GM21515 (cell line): ENCODE measurements at regions not wholly inside any gene's neighbourhood (a gene's known extent, or its start where the extent isn't known, plus 50 kb on each side); places are given as distances from the start of the nearest gene placed in this dataset.
"Not testable (repeated sequence)": the region's sequence is repeated elsewhere in the genome, so short reads cannot be mapped to it uniquely, and the experiment has no call there.

Experiments used
- ATAC-seq: cut with Tn5 transposase; IDR thresholded peaks from one replicate; pipeline ENCODE4 v1.9.1; 2021; ENCODE audit not compliant: unreplicated experiment

DNA sequence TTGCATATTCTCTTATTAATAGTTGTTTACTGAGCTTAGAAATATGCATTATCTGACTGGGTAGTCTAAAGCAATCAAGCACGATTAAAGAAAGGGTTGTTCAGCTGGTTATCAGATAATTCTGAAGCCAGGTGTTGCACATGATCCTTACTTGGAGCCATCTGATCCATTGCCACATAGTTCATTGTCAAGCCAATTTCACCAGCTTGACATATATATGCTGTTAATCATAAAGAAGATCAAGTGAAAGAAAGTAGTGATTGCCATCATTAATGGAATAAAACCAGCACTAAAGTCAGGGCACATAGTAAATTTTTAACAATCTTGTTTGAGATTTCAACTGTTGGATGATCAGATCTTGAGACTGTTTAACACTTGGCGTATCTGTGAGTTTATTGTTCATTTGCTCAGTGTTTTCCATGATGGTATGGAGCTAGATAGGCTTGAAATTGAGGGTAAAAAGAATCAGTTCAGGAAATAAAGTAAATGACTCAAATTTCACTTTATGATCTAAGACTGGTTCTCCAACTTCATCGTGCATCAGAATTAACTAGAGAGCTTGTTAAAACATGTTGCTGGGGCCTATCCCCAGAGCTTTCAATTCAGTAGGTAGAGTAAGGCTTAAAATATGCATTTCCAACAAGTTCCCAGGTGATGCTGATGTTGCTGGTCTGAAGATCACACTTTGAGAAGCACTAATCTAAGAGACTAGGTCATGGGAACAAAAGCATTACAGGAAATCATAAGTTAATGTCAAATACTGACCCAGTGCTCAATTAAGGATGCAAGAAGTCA is 539.6 kb downstream of the SATB2 start:
- no peak for ATAC-seq

DNA sequence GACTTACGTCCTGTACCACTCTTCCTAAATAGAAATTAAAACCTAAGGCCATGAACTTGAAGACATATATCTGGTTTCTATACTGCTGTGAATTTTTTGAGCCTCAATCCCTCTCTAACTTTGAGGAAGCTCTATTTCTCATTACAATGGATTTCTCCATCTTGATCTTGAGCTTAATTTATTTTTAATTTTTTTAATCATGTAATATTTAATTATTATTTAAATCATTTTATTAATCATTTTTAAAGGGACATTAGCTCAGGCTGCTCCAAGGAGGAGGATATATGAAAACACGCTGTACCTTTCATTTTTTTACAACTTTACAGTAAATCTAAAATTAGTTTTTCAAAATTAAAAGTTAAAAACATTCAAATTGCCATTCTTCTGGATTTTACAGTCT is 540.5 kb downstream of the SATB2 start:
- no peak for ATAC-seq

GRCh38 chr2:198916548-198917080 is 541.1 kb downstream of the SATB2 start:
- no peak for ATAC-seq

GRCh38 chr2:198913394-198914152 is 544.2 kb downstream of the SATB2 start:
- ATAC-seq: peak; percentile 98

GRCh38 chr2:198909525-198910267 is 548.0 kb downstream of the SATB2 start:
- no peak for ATAC-seq

DNA sequence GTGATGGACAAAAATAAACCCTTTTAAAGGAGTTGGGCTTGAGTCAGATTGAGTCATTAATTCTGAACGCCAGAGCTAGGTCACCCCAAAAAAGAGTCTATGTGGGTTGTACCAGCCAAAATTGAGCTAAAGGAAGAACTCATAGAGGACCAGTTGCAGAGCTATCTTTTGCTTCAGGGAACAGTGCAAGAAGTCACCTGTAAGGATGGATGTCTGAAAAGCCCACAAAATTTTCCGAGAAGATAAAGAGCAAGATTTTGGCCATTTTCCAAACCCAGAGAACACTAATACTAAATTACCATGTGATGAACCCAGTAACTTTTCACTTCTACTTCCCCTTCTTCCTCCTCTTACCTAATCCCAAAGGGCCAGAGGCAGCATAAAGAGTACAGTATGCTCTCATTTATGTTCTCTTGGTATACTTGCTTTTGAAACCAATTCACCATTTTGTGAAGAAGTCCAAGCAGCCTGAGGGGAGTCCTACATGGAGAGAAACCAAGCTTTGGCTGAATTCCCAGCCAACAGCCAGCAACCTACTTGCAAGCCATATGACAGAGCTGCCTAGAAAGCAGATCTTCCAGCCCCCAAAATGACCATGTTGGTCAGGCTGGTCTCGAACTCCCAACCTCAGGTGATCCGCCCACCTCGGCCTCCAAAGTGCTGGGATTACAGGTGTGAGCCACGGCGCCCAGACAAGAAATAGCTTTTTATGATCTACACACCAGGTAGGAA is 551.7 kb downstream of the SATB2 start:
- ATAC-seq: peak; percentile 58

DNA sequence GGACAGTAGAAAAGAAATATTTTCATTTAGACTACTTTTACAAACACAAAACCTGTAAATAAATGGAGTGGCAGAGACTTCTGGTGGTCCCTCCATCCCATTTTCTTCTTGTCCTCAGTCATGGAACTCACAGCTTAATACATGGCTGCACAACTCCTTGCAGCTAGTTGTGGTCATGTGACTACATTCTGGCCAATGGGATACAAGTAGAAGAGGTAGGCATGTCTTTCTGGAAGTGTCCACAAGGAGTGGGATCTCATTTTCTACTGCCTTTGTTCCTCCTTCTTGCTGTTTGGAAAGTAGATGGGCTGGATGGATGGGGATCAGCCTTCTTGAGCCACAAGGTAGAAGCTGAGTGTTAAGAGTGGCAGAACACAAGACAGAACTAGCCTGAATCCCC is 555.8 kb downstream of the SATB2 start:
- no peak for ATAC-seq

DNA sequence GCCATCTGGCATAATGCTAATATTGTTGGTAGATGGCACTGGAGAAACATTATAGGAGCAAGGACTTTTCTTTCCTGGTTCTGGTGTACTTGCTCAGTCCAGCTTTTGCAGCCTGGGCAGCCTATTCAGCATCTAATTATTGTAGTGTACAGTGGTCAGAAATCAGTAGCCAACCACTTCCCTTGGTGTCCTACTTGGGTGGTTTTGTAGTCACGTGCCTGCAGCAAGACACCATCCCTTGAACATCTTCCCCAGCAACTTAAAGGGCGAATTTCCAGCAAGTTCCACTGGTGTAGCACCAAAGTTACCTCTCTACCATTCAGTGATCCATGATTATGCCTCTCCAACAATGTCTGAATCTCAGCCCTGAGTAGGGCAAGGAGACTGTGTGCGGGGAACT is 557.6 kb downstream of the SATB2 start:
- no peak for ATAC-seq

DNA sequence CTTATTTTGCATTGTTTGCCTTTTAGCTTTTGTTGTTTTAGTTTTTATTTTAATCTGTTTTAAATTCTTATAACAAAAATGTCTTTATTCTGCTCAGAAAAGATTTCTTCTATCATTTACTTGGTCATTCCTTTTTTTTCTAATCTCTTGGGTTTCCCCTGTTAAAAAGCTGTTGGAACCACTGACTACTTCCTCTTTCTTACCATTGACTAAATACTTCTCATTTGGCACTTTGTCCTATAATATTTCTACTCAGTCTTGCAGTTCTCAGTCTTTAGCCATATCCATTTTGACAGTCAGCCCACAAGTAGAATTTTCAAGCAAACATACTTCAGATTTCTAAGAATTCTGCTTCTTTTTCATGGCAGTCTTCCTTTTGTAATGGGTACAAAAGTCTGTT is 567.2 kb downstream of the SATB2 start:
- ATAC-seq: no peak

DNA sequence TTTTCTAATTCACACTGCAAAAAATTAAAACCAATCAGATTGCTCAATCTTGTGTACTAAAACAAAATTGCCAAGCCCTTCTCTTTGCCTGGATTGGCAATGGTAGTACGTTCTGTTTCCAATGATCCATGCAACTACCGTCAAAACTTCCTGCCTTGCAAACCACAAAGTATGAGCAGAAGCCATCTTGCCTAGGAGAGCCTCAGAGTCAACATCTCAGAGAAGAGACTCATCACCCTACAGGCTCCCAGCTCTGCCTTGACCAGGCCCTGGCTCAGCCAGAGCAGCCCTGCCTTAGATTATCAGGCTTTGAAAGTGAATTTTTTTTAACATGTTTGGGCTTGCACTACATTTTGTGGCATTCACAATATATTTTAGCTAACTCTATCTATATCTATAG is 574.1 kb downstream of the SATB2 start:
- ATAC-seq: no peak

DNA sequence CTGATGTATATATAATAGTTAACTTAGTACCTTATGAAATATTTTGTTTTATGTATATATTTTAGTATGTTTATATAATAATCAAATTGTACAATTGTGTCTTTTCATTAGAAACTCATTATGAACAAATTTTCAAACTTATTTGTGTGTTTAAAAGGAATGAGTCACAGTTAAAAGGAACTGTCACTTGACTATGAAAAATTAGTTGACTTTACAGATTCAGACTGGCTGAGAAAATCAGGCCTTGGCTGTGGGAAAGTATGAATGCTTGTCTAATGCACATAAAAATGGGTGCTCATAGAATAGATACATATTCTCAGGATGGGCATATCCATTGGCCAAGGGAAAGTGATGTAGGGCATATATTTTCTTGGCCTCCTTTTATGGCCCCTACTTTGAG is 576.8 kb downstream of the SATB2 start:
- ATAC-seq: no peak

DNA sequence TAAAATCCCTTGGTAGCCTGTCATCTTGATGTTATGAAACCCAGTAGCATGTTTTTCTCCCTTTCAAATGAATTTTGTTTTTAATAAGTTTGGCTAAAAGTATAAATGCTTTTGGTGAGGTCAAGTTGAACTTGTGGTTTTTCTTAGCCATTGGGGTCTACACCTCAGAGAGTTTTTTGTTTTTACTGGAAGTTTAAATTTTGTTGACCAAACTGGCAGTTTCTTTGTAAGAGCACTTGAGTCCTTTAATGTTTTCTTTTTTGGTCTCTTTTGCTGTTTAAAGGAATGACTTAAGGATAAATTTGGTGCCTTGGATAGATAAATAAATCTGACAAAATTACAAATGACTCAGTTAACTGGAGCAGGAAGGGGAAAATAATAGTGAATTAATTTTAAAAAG is 577.3 kb downstream of the SATB2 start:
- ATAC-seq: no peak

DNA sequence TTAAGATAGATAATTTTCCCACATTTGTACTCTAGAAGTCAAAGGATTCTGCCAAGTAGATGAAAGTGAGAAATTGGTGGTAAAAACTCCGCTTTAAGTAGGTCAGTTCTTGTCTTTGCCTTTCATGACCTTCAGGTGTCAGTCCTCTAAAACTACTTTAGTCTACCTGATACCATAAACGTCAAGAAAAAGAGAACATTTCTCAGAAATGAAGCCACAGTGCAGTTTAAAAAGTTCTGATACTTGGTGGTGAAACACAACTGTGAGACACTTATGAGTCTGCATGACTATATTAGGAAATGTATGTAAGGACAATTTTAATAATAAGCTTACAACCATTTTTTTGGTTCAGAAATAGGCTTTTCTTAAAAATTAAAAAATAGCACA is 583.3 kb downstream of the SATB2 start:
- ATAC-seq: peak; percentile 67

GRCh38 chr2:198873503-198874471 is 584.0 kb downstream of the SATB2 start:
- no peak for ATAC-seq

DNA sequence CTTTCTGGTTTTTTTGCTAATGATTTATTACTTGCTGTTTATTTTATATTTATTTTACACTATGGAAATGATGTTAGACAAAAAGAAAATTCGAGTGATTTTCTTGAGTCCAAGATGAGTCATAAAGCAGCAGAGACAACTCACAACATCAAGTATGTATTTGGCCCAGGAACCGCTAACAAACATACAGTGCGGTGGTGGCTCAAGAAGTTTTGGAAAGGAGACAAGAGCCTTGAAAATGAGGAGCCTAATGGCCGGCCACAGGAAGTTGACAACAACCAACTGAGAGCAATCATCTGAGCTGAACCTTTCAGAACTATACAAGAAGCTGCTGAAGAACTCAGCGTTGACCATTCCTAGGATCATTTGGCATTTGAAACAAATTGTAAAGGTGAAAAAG is 594.1 kb downstream of the SATB2 start:
- no peak for ATAC-seq

- no peak for ATAC-seq
These were observed 596.7 kb downstream of the SATB2 start for GRCh38 chr2:198861080-198861479.

- no peak for ATAC-seq
These were observed 600.5 kb downstream of the SATB2 start for GRCh38 chr2:198857246-198857645.

GRCh38 chr2:198855746-198856145 is 602.0 kb downstream of the SATB2 start:
- ATAC-seq: not testable (repeated sequence)

DNA sequence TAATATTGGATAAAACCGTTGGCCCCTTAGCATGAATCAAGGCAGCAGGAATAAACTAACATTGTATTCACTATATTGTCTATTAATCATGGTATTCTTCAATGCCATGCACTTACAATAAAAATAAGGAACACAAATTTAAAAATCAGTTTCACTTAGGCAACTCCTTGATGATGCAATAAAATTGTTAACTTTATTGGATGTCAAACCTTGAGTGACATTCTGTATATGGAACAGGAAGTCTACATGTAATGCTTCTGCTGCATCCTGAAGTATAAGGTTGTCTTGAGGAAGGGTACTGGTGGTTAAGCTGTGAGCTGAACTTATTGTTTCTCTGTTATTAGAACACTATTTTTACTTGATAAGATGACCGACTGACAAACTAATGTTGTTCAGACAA is 605.5 kb downstream of the SATB2 start:
- ATAC-seq: no peak

- ATAC-seq: no peak
These were observed 632.2 kb downstream of the SATB2 start for GRCh38 chr2:198825534-198825933.
